T-cell (primary cell): ENCODE measurements at regions not wholly inside any gene's neighbourhood (a gene's known extent, or its start where the extent isn't known, plus 50 kb on each side); places are given as distances from the start of the nearest gene placed in this dataset.
"Not testable (repeated sequence)": the region's sequence is repeated elsewhere in the genome, so short reads cannot be mapped to it uniquely, and the experiment has no call there.

ENCODE experiments used
- ATAC-seq, 4 experiments: fragments of 200-7000 bp in 3 of 4; fragments of 150-1000 bp in 1 of 4; cut with Tn5 transposase; replicated peaks in 1 of 4; 1 replicate in 3 of 4; 2 replicates in 1 of 4; pipeline ENCODE4 v1.10.0; 2021; ENCODE audit warnings: moderate library complexity in 3 of 4, mild to moderate bottlenecking in 2 of 4, moderate number of reproducible peaks in 1 of 4
- CTCF ChIA-PET, 2 donors: fragments of 300-600 bp; sonication (Branson Sonifier 250); formaldehyde crosslinking; loops; one replicate each; lab custom pipeline; 2022; ENCODE audit warnings: antibody characterized with exemption in 2 of 2; lab: Charles Lee
- POLR2A ChIA-PET, 2 donors: fragments of 300-600 bp; sonication (Branson Sonifier 250); formaldehyde crosslinking; loops; one replicate each; lab custom pipeline; 2022; ENCODE audit warnings: antibody characterized with exemption in 2 of 2; lab: Charles Lee
- DNase-seq, 35 experiments: peaks; one replicate each; pipeline versions ENCODE4 v3.0.0 to v3.0.0-alpha.2; 2013 to 2023
- H3K27ac ChIP-seq: one replicate; pipeline ENCODE4 v1.5.1; 2013; ENCODE audit warnings: low read length
- H3K27me3 ChIP-seq, 2 experiments: replicated peaks in 1 of 2; 1 replicate in 1 of 2; 2 replicates in 1 of 2; pipeline versions ENCODE4 v1.6.1 to v1.7.0; 2013; ENCODE audit warnings: low read length in 1 of 2, mixed read lengths in 1 of 2; ENCODE audit not compliant: control insufficient read depth in 2 of 2, insufficient read depth in 2 of 2; ENCODE audit errors: extremely low read depth in 1 of 2
- H3K36me3 ChIP-seq, 2 donors: 1 replicate in 1 of 2; 2 replicates in 1 of 2; pipeline versions ENCODE4 v1.6.1 to v1.7.0; 2013; ENCODE audit warnings: low read length in 1 of 2; ENCODE audit not compliant: control insufficient read depth in 2 of 2, insufficient read depth in 1 of 2; ENCODE audit errors: extremely low read depth in 1 of 2
- H3K4me1 ChIP-seq, 2 experiments: 1 replicate in 1 of 2; 2 replicates in 1 of 2; pipeline versions ENCODE4 v1.6.1 to v1.7.0; 2013; ENCODE audit warnings: low read length in 2 of 2, mixed read lengths in 1 of 2; ENCODE audit not compliant: insufficient read depth in 2 of 2, control insufficient read depth in 1 of 2; ENCODE audit errors: extremely low read depth in 1 of 2
- H3K4me3 ChIP-seq, 2 donors: 1 replicate in 1 of 2; 2 replicates in 1 of 2; pipeline versions ENCODE4 v1.5.1 to v1.7.0; 2013; ENCODE audit warnings: mild to moderate bottlenecking in 2 of 2, low read length in 1 of 2, moderate library complexity in 1 of 2; ENCODE audit not compliant: control insufficient read depth in 1 of 2; ENCODE audit errors: extremely low read depth in 1 of 2
- H3K9me3 ChIP-seq: 2 replicates; pipeline ENCODE4 v1.7.0; 2013
- H3K27ac Mint-ChIP-seq, 2 donors: one replicate each; pipeline ENCODE4 v1.8.0; 2020 to 2021; ENCODE audit warnings: mild to moderate bottlenecking in 2 of 2, mixed read lengths in 2 of 2
- H3K27me3 Mint-ChIP-seq, 2 donors: one replicate each; pipeline ENCODE4 v1.8.0; 2021 to 2022; ENCODE audit warnings: mixed read lengths in 2 of 2
- H3K36me3 Mint-ChIP-seq: one replicate; pipeline ENCODE4 v1.8.0; 2021; ENCODE audit warnings: mixed read lengths
- H3K4me1 Mint-ChIP-seq, 3 donors: one replicate each; pipeline ENCODE4 v1.8.0; 2020 to 2022; ENCODE audit warnings: mixed read lengths in 3 of 3, mild to moderate bottlenecking in 1 of 3
- H3K4me3 Mint-ChIP-seq, 3 donors: one replicate each; pipeline ENCODE4 v1.8.0; 2020 to 2022; ENCODE audit warnings: mild to moderate bottlenecking in 3 of 3, mixed read lengths in 3 of 3, moderate library complexity in 3 of 3
- H3K9me3 Mint-ChIP-seq, 3 donors: one replicate each; pipeline ENCODE4 v1.8.0; 2020 to 2022; ENCODE audit warnings: mixed read lengths in 3 of 3
- WGBS: methylation state at CpG from one replicate; pipeline ENCODE4 v1.1.5; 2013; ENCODE audit warnings: missing lambda C conversion rate; ENCODE audit not compliant: insufficient coverage; 5-methylcytosine and 5-hydroxymethylcytosine counted together

- Histone ChIP-seq H3K27ac (no peak overlapping the region), H3K4me1 (peaks cover 0 to 31% of the 10 kb centered on the region in 2 experiments), H3K36me3 (no peaks in the 10 kb centered on the region), H3K4me3 (no peak overlapping the region), H3K27me3 (peaks cover 0 to 9% of the 10 kb centered on the region in 2 experiments), H3K9me3 (no peaks in the 10 kb centered on the region)
- DNase-seq = no peak
- Mint-ChIP-seq H3K9me3 (peaks cover 0 to 3% (median 0%) of the 10 kb centered on the region in 3 donors), H3K27ac (peak overlapping the region in 1 of 2 donors; percentile 69), H3K4me3 (peak overlapping the region in 1 of 3 donors; percentile 13), H3K27me3 (peaks cover 2 to 4% of the 10 kb centered on the region in 2 donors), H3K36me3 (no peaks in the 10 kb centered on the region), H3K4me1 (peaks cover 10 to 28% (median 14%) of the 10 kb centered on the region in 3 donors)
- POLR2A ChIA-PET = no interaction called here
- WGBS = 81% methylated on average over 17 of the region's 19 CpGs
- CTCF ChIA-PET = no interaction called here
- ATAC-seq = no peak
These were observed 82.0 kb upstream of the SFSWAP start for GRCh38 chr12:131628766-131629448.

- Histone ChIP-seq H3K4me1 (peaks cover 0 to 17% of the 10 kb centered on the region in 2 experiments), H3K36me3 (no peaks in the 10 kb centered on the region), H3K9me3 (no peaks in the 10 kb centered on the region), H3K27me3 (peaks cover 0 to 11% of the 10 kb centered on the region in 2 experiments), H3K4me3 (no peak overlapping the region), H3K27ac (no peak overlapping the region)
- Mint-ChIP-seq H3K4me1 (peaks cover 6 to 18% (median 7%) of the 10 kb centered on the region in 3 donors), H3K27ac (no peak overlapping the region), H3K27me3 (peaks cover 6 to 18% of the 10 kb centered on the region in 2 donors), H3K4me3 (no peak overlapping the region), H3K9me3 (peaks cover 0 to 3% (median 0%) of the 10 kb centered on the region in 3 donors), H3K36me3 (no peaks in the 10 kb centered on the region)
- 90% methylated on average over 2 of the region's 3 CpGs for WGBS
- ATAC-seq (no peak), DNase-seq (no peak)
- ChIA-PET CTCF (no interaction called here), POLR2A (no interaction called here)
These were observed 79.7 kb upstream of the SFSWAP start for GRCh38 chr12:131631230-131631629.

GRCh38 chr12:131631889-131632651, 78.8 kb upstream of the SFSWAP start:
- H3K36me3 Mint-ChIP-seq, H3K36me3 ChIP-seq, H3K9me3 ChIP-seq, H3K27ac Mint-ChIP-seq, DNase-seq, H3K4me3 ChIP-seq, H3K9me3 Mint-ChIP-seq, CTCF ChIA-PET, H3K4me3 Mint-ChIP-seq, POLR2A ChIA-PET, ATAC-seq, H3K27ac ChIP-seq: not testable (repeated sequence)
- Mint-ChIP-seq H3K4me1 (peaks cover 5 to 18% (median 5%) of the 10 kb centered on the region in 3 donors), H3K27me3 (peaks cover 6 to 18% of the 10 kb centered on the region in 2 donors)
- peaks cover 0 to 13% of the 10 kb centered on the region in 2 experiments for H3K4me1 ChIP-seq
- H3K27me3 ChIP-seq = peaks cover 0 to 18% of the 10 kb centered on the region in 2 experiments
- no CpG with 5 or more reads among the region's 23 CpGs for WGBS

GRCh38 chr12:131632652-131633023, 78.3 kb upstream of the SFSWAP start:
- H3K4me3 ChIP-seq, ATAC-seq, POLR2A ChIA-PET: not testable (repeated sequence)

DNA sequence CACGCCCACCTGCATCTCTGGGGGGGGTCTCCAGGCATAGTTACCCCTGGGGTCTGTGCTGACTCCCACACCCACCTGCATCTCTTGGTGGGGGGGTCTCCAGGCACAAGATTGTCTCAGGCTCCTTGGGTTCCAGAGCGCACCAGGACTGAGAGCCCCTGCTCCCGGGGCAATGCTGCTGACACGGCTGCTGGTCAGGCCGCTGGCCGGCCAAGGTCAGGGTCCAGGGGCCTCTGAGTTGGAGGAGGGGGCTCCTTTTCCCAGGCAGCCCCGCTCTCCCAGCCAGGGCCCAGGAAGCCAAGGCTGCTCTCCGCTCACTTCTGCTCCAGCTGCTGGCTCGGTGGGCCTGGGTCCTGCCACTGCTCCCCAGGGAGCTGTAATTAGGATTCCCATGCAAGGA, 77.3 kb upstream of the SFSWAP start:
- POLR2A ChIA-PET, H3K9me3 ChIP-seq, H3K36me3 Mint-ChIP-seq, H3K27ac Mint-ChIP-seq, CTCF ChIA-PET, DNase-seq, H3K4me1 ChIP-seq, H3K4me3 ChIP-seq, H3K9me3 Mint-ChIP-seq, H3K36me3 ChIP-seq, H3K27ac ChIP-seq, H3K4me3 Mint-ChIP-seq, ATAC-seq: not testable (repeated sequence)
- Mint-ChIP-seq H3K27me3 (peaks cover 6 to 24% of the 10 kb centered on the region in 2 donors), H3K4me1 (peaks cover 0 to 14% (median 3%) of the 10 kb centered on the region in 3 donors)
- WGBS = 83% methylated on average over 5 of the region's 9 CpGs
- H3K27me3 ChIP-seq = peaks cover 0 to 30% of the 10 kb centered on the region in 2 experiments

More at GRCh38 chr12:131632652-131633023, 78.3 kb upstream of the SFSWAP start:
- H3K9me3 ChIP-seq, H3K36me3 Mint-ChIP-seq, H3K4me3 Mint-ChIP-seq, H3K27ac ChIP-seq, CTCF ChIA-PET, H3K36me3 ChIP-seq, H3K9me3 Mint-ChIP-seq, DNase-seq: not testable (repeated sequence)
- H3K27ac Mint-ChIP-seq = peak overlapping the region in 1 of 2 donors; percentile 31
- peaks cover 4 to 17% (median 5%) of the 10 kb centered on the region in 3 donors for H3K4me1 Mint-ChIP-seq
- WGBS = no CpG with 5 or more reads among the region's 5 CpGs
- peaks cover 6 to 18% of the 10 kb centered on the region in 2 donors for H3K27me3 Mint-ChIP-seq
- Histone ChIP-seq H3K27me3 (peaks cover 0 to 24% of the 10 kb centered on the region in 2 experiments), H3K4me1 (peaks cover 0 to 12% of the 10 kb centered on the region in 2 experiments)

DNA sequence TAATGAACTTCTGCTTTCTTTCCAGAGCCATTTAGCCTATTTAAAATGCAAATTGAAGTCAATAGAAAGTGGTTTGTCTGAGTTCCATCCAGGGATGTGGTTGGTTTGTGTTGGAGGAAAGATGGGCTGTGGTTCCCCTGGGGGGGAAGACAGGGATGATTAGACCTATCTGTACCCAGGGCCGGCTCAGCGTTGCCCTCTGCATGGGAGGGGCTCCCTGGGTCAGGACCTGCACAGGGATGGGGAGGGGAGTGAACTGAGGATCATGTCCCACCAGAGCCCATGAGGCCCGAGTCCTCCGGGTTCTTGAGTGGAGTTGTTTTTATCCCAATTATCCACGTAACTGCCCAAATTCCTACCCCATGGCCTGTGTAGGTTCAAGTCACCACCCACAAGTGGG, 76.9 kb upstream of the SFSWAP start:
- H3K36me3 ChIP-seq = no peaks in the 10 kb centered on the region
- peaks cover 0 to 3% (median 0%) of the 10 kb centered on the region in 3 donors for H3K9me3 Mint-ChIP-seq
- H3K36me3 Mint-ChIP-seq = no peaks in the 10 kb centered on the region
- ATAC-seq (no peak), DNase-seq (no peak)
- no peak overlapping the region for H3K27ac ChIP-seq
- CTCF ChIA-PET = no interaction called here
- no peak overlapping the region for H3K27ac Mint-ChIP-seq
- peaks cover 6 to 24% of the 10 kb centered on the region in 2 donors for H3K27me3 Mint-ChIP-seq
- H3K4me3 Mint-ChIP-seq = no peak overlapping the region
- H3K4me1 ChIP-seq = peaks cover 0 to 1% of the 10 kb centered on the region in 2 experiments
- H3K4me3 ChIP-seq = no peak overlapping the region
- peaks cover 0 to 11% (median 3%) of the 10 kb centered on the region in 3 donors for H3K4me1 Mint-ChIP-seq
- POLR2A ChIA-PET = no interaction called here
- no peaks in the 10 kb centered on the region for H3K9me3 ChIP-seq
- peaks cover 0 to 34% of the 10 kb centered on the region in 2 experiments for H3K27me3 ChIP-seq
- WGBS = no CpG with 5 or more reads among the region's 5 CpGs
